Chondrocyte (in vitro differentiated cells): ENCODE measurements at regions not wholly inside any gene's neighbourhood (a gene's known extent, or its start where the extent isn't known, plus 50 kb on each side); places are given as distances from the start of the nearest gene placed in this dataset.

ENCODE experiments used
- DNase-seq: peaks from one replicate; pipeline ENCODE4 v3.0.0; 2021; ENCODE audit warnings: mixed read lengths, low spot score
- H3K27ac Mint-ChIP-seq: one replicate; pipeline ENCODE4 v1.8.0; 2021; ENCODE audit warnings: mild to moderate bottlenecking, moderate library complexity, mixed read lengths; ENCODE audit not compliant: unreplicated experiment
- H3K27me3 Mint-ChIP-seq: 2 replicates; pipeline ENCODE4 v1.8.0; 2021; ENCODE audit warnings: low read depth, mixed read lengths
- H3K36me3 Mint-ChIP-seq: 2 replicates; pipeline ENCODE4 v1.8.0; 2021; ENCODE audit warnings: low read depth, mixed read lengths
- H3K4me1 Mint-ChIP-seq: 2 replicates; pipeline ENCODE4 v1.8.0; 2021; ENCODE audit warnings: low read depth, mild to moderate bottlenecking, mixed read lengths
- H3K4me3 Mint-ChIP-seq: one replicate; pipeline ENCODE4 v1.8.0; 2021; ENCODE audit warnings: mild to moderate bottlenecking, moderate library complexity, mixed read lengths; ENCODE audit not compliant: unreplicated experiment
- H3K9me3 Mint-ChIP-seq: 2 replicates; pipeline ENCODE4 v1.8.0; 2021; ENCODE audit warnings: low read depth, mixed read lengths
- CTCF ChIP-seq: fragments of 200-600 bp; sonication (generic); IDR thresholded peaks from 2 replicates; pipeline ENCODE4 v1.5.0; 2021; ENCODE audit warnings: antibody characterized with exemption, mild to moderate bottlenecking, moderate library complexity

- H3K27me3 Mint-ChIP-seq: peaks cover 32% of the 10 kb centered on the region
- H3K4me1 Mint-ChIP-seq: no peaks in the 10 kb centered on the region
- H3K4me3 Mint-ChIP-seq: no peak overlapping the region
These were observed 291.6 kb downstream of the BUD13 start for GRCh38 chr11:116481126-116481675.

GRCh38 chr11:116478669-116479668 is 293.8 kb downstream of the BUD13 start:
- Mint-ChIP-seq H3K27ac (no peak overlapping the region), H3K9me3 (no peaks in the 10 kb centered on the region), H3K4me1 (no peaks in the 10 kb centered on the region), H3K4me3 (no peak overlapping the region), H3K27me3 (peaks cover 24% of the 10 kb centered on the region), H3K36me3 (no peaks in the 10 kb centered on the region)
- DNase-seq: no peak
- no peak for TF ChIP-seq CTCF

More at GRCh38 chr11:116481126-116481675, 291.6 kb downstream of the BUD13 start:
- H3K9me3 Mint-ChIP-seq: peaks cover 2% of the 10 kb centered on the region
- H3K36me3 Mint-ChIP-seq: no peaks in the 10 kb centered on the region
- H3K27ac Mint-ChIP-seq: no peak overlapping the region
- no peak for TF ChIP-seq CTCF
- no peak for DNase-seq

GRCh38 chr11:116478205-116478604 is 294.6 kb downstream of the BUD13 start:
- Mint-ChIP-seq H3K4me3 (no peak overlapping the region), H3K27ac (no peak overlapping the region), H3K9me3 (no peaks in the 10 kb centered on the region), H3K36me3 (no peaks in the 10 kb centered on the region), H3K27me3 (peaks cover 21% of the 10 kb centered on the region), H3K4me1 (no peaks in the 10 kb centered on the region)
- TF ChIP-seq CTCF: no peak
- no peak for DNase-seq

GRCh38 chr11:116473790-116474346 is 298.9 kb downstream of the BUD13 start:
- H3K4me3 Mint-ChIP-seq: no peak overlapping the region
- no peak overlapping the region for H3K27ac Mint-ChIP-seq
- no peak for DNase-seq
- H3K4me1 Mint-ChIP-seq: peaks cover 25% of the 10 kb centered on the region
- no peaks in the 10 kb centered on the region for H3K36me3 Mint-ChIP-seq
- H3K27me3 Mint-ChIP-seq: peaks cover 3% of the 10 kb centered on the region
- no peak for TF ChIP-seq CTCF
- peaks cover 8% of the 10 kb centered on the region for H3K9me3 Mint-ChIP-seq

GRCh38 chr11:116473206-116473769 is 299.5 kb downstream of the BUD13 start:
- Mint-ChIP-seq H3K27ac (peak overlapping the region; percentile 97), H3K4me1 (peaks cover 25% of the 10 kb centered on the region), H3K36me3 (peaks cover 1% of the 10 kb centered on the region), H3K4me3 (no peak overlapping the region), H3K9me3 (peaks cover 9% of the 10 kb centered on the region), H3K27me3 (peaks cover 3% of the 10 kb centered on the region)
- TF ChIP-seq CTCF: no peak
- no peak for DNase-seq
